H1 (cell line): ENCODE measurements at regions not wholly inside any gene's neighbourhood (a gene's known extent, or its start where the extent isn't known, plus 50 kb on each side); places are given as distances from the start of the nearest gene placed in this dataset.

ENCODE experiments used
- CTCF ChIA-PET: fragments of 300-600 bp; sonication (Branson Sonifier 250); formaldehyde crosslinking; loops from one replicate; lab custom pipeline; 2021; ENCODE audit not compliant: partially characterized antibody; lab: Charles Lee
- POLR2A ChIA-PET: fragments of 300-600 bp; sonication (Branson Sonifier 250); formaldehyde crosslinking; loops from one replicate; lab custom pipeline; 2021; ENCODE audit warnings: inconsistent platforms; ENCODE audit not compliant: partially characterized antibody; lab: Charles Lee
- DNase-seq, 2 experiments: peaks; one replicate each; pipeline versions ENCODE4 v3.0.0 to v3.0.0-alpha.2; 2010 to 2022; ENCODE audit warnings: low spot score in 2 of 2, low read depth in 1 of 2, mixed read lengths in 1 of 2
- FAIRE-seq: peaks from 2 replicates; lab custom pipeline; 2011; peaks lifted over from hg19 to GRCh38; lab: Jason Lieb, UNC
- H2AFZ ChIP-seq: 2 replicates; pipeline ENCODE4 v1.8.1; 2012; ENCODE audit warnings: low read length, inconsistent platforms
- H2AK5ac ChIP-seq: 2 replicates; pipeline ENCODE4 v1.6.1; 2013; ENCODE audit warnings: low read depth, low read length
- H2BK120ac ChIP-seq: replicated peaks from 2 replicates; pipeline ENCODE3; 2013; ENCODE audit warnings: low read depth, low read length, inconsistent platforms
- H2BK12ac ChIP-seq: 2 replicates; pipeline ENCODE4 v1.6.1; 2013; ENCODE audit warnings: low read depth, low read length
- H2BK15ac ChIP-seq: 2 replicates; pipeline ENCODE4 v1.6.1; 2013; ENCODE audit warnings: low read length
- H2BK20ac ChIP-seq: 2 replicates; pipeline ENCODE4 v1.6.1; 2013; ENCODE audit warnings: low read length
- H2BK5ac ChIP-seq: 2 replicates; pipeline ENCODE4 v1.6.1; 2013; ENCODE audit warnings: low read depth, low read length
- H3K14ac ChIP-seq: 2 replicates; pipeline ENCODE4 v1.6.1; 2013; ENCODE audit warnings: inconsistent platforms; ENCODE audit not compliant: insufficient read length
- H3K18ac ChIP-seq: 2 replicates; pipeline ENCODE4 v1.6.1; 2013; ENCODE audit warnings: low read length; ENCODE audit errors: extremely low read depth
- H3K23ac ChIP-seq: 2 replicates; pipeline ENCODE4 v1.6.1; 2013; ENCODE audit warnings: inconsistent platforms; ENCODE audit not compliant: insufficient read length
- H3K23me2 ChIP-seq: 2 replicates; pipeline ENCODE4 v1.6.1; 2013; ENCODE audit warnings: low read depth, low read length
- H3K27ac ChIP-seq: 2 replicates; pipeline ENCODE4 v1.6.1; 2011; ENCODE audit warnings: low read depth, low read length, inconsistent platforms
- H3K27me3 ChIP-seq, 4 experiments: replicated peaks in 1 of 4; 1 replicate in 1 of 4; 2 replicates in 3 of 4; pipeline versions ENCODE4 v1.6.1 to v1.8.1; 2011 to 2013; ENCODE audit warnings: low read length in 3 of 4, mild to moderate bottlenecking in 3 of 4, inconsistent platforms in 2 of 4, mixed read lengths in 2 of 4, moderate library complexity in 1 of 4; ENCODE audit not compliant: control insufficient read depth in 3 of 4, insufficient read depth in 3 of 4; ENCODE audit errors: extremely low read depth in 1 of 4
- H3K36me3 ChIP-seq, 4 experiments: 2 replicates each; pipeline versions ENCODE4 v1.6.1 to v1.8.1; 2011 to 2013; ENCODE audit warnings: mild to moderate bottlenecking in 4 of 4, low read length in 3 of 4, moderate library complexity in 2 of 4, control low read depth in 1 of 4, inconsistent platforms in 1 of 4; ENCODE audit not compliant: insufficient read depth in 4 of 4, control insufficient read depth in 2 of 4
- H3K4ac ChIP-seq: replicated peaks from 2 replicates; pipeline ENCODE3; 2013; ENCODE audit warnings: low read length, low read depth, mixed read lengths, inconsistent platforms; ENCODE audit not compliant: insufficient read length
- H3K4me1 ChIP-seq, 4 experiments: replicated peaks in 1 of 4; 1 replicate in 1 of 4; 2 replicates in 3 of 4; pipeline versions ENCODE4 v1.6.1 to v1.8.1; 2011 to 2013; ENCODE audit warnings: low read length in 3 of 4, inconsistent platforms in 2 of 4, mixed read lengths in 1 of 4; ENCODE audit not compliant: insufficient read depth in 4 of 4, control insufficient read depth in 3 of 4
- H3K4me2 ChIP-seq, 2 experiments: 2 replicates each; pipeline versions ENCODE4 v1.6.1 to v1.8.1; 2011 to 2013; ENCODE audit warnings: low read depth in 2 of 2, low read length in 2 of 2, control low read depth in 1 of 2, inconsistent platforms in 1 of 2, mild to moderate bottlenecking in 1 of 2; ENCODE audit not compliant: insufficient read depth in 1 of 2
- H3K4me3 ChIP-seq, 4 experiments: fragments of 200-600, 300-600 bp in 1 of 4; sonication (generic), shearing (Covaris generic), sonication (Bioruptor Twin) in 1 of 4; 2 replicates each; pipeline versions ENCODE4 v1.5.1 to v1.8.1; 2011 to 2016; ENCODE audit warnings: low read length in 4 of 4, low read depth in 3 of 4, control low read depth in 2 of 4, inconsistent platforms in 2 of 4, mild to moderate bottlenecking in 2 of 4, mixed read lengths in 1 of 4, moderate library complexity in 1 of 4; ENCODE audit not compliant: insufficient read depth in 2 of 4; ENCODE audit errors: extremely low read depth in 1 of 4
- H3K56ac ChIP-seq: replicated peaks from 2 replicates; pipeline ENCODE3; 2013; ENCODE audit warnings: low read depth, mild to moderate bottlenecking, mixed read lengths, low read length, inconsistent platforms; ENCODE audit not compliant: insufficient read length
- H3K79me1 ChIP-seq: 2 replicates; pipeline ENCODE4 v1.6.1; 2013; ENCODE audit warnings: low read depth, low read length, control low read depth
- H3K79me2 ChIP-seq, 2 experiments: 2 replicates each; pipeline versions ENCODE4 v1.6.1 to v1.8.1; 2012 to 2013; ENCODE audit warnings: low read length in 2 of 2, mild to moderate bottlenecking in 2 of 2, inconsistent platforms in 1 of 2; ENCODE audit not compliant: insufficient read depth in 2 of 2, control insufficient read depth in 1 of 2
- H3K9ac ChIP-seq, 4 experiments: replicated peaks in 1 of 4; 1 replicate in 1 of 4; 2 replicates in 3 of 4; pipeline versions ENCODE4 v1.6.1 to v1.8.1; 2011 to 2013; ENCODE audit warnings: low read depth in 3 of 4, low read length in 3 of 4, control low read depth in 2 of 4, mild to moderate bottlenecking in 2 of 4, moderate library complexity in 2 of 4, inconsistent platforms in 1 of 4; ENCODE audit errors: extremely low read depth in 1 of 4
- H3K9me3 ChIP-seq, 2 experiments: 2 replicates each; pipeline versions ENCODE4 v1.6.1 to v1.8.1; 2012 to 2013; ENCODE audit warnings: mild to moderate bottlenecking in 2 of 2, moderate library complexity in 2 of 2, control low read depth in 1 of 2, inconsistent platforms in 1 of 2, low read depth in 1 of 2, low read length in 1 of 2, mixed read lengths in 1 of 2; ENCODE audit not compliant: insufficient read depth in 2 of 2
- H4K20me1 ChIP-seq, 2 experiments: replicated peaks in 1 of 2; 2 replicates each; pipeline versions ENCODE3 to v1.8.1; 2011 to 2013; ENCODE audit warnings: inconsistent platforms in 2 of 2, low read length in 2 of 2, mild to moderate bottlenecking in 1 of 2; ENCODE audit not compliant: insufficient read depth in 2 of 2, control insufficient read depth in 1 of 2
- H4K5ac ChIP-seq: 2 replicates; pipeline ENCODE4 v1.6.1; 2013; ENCODE audit warnings: low read length, low read depth, mixed read lengths, inconsistent platforms; ENCODE audit not compliant: insufficient read length
- H4K8ac ChIP-seq: 2 replicates; pipeline ENCODE4 v1.8.0; 2013; ENCODE audit warnings: mild to moderate bottlenecking, moderate library complexity, low read length, inconsistent platforms; ENCODE audit not compliant: insufficient read depth; ENCODE audit errors: extremely low read depth
- H4K91ac ChIP-seq: replicated peaks from 2 replicates; pipeline ENCODE3; 2013; ENCODE audit warnings: low read length, mixed read lengths, inconsistent platforms; ENCODE audit not compliant: insufficient read length
- ATF2 ChIP-seq: IDR thresholded peaks from 2 replicates; pipeline ENCODE4 v1.6.1; 2012; ENCODE audit warnings: low read length, inconsistent platforms
- HDAC6 ChIP-seq: IDR thresholded peaks from one replicate; pipeline ENCODE4 v1.7.1; 2012; ENCODE audit warnings: low read depth, mild to moderate bottlenecking, inconsistent platforms, low read length, moderate library complexity
- WGBS, 2 experiments: shearing (Covaris generic) in 1 of 2; methylation state at CpG; one replicate each; pipeline versions ENCODE4 v1.1.6 to v1.1.7; 2013 to 2015; ENCODE audit warnings: low lambda C conversion rate in 2 of 2, mixed read lengths in 2 of 2, inconsistent platforms in 1 of 2, low coverage in 1 of 2, missing lambda C conversion rate in 1 of 2; ENCODE audit not compliant: insufficient replicate concordance in 2 of 2, insufficient coverage in 1 of 2, insufficient read length in 1 of 2; ENCODE audit errors: extremely low coverage in 1 of 2, missing lambda C conversion rate in 1 of 2; 5-methylcytosine and 5-hydroxymethylcytosine counted together

GRCh38 chr4:92235731-92236130 is 68.0 kb upstream of the GRID2 start:
- Histone ChIP-seq H3K4me2 (no peak overlapping the region), H3K36me3 (peaks cover 0 to 5% (median 0%) of the 10 kb centered on the region in 4 experiments; a peak in 1 of 8 replicates), H3K79me1 (no peaks in the 10 kb centered on the region), H2BK20ac (no peak overlapping the region), H3K23ac (no peak overlapping the region), H3K9ac (no peak overlapping the region), H4K91ac (no peak overlapping the region), H3K27me3 (0 out of 7 replicates have a peak, but pooled peaks cover 0 to 2% (median 0%) of the 10 kb centered on the region in 4 experiments), H3K27ac (no peak overlapping the region), H3K18ac (no peak overlapping the region), H4K5ac (no peak overlapping the region), H2BK120ac (no peak overlapping the region), H3K56ac (no peak overlapping the region), H3K79me2 (no peaks in the 10 kb centered on the region), H4K20me1 (no peaks in the 10 kb centered on the region), H2BK15ac (no peak overlapping the region), H2BK5ac (no peak overlapping the region), H3K9me3 (peaks cover 0 to 4% of the 10 kb centered on the region in 2 experiments; a peak in 2 of 4 replicates), H3K4me3 (no peak overlapping the region), H3K4ac (no peak overlapping the region), H2AK5ac (no peak overlapping the region), H2BK12ac (no peak overlapping the region), H2AFZ (no peak overlapping the region), H3K4me1 (no peaks in the 10 kb centered on the region), H3K14ac (no peak overlapping the region), H4K8ac (no peak overlapping the region), H3K23me2 (no peaks in the 10 kb centered on the region)
- 62% methylated on average over 2 of the region's 2 CpGs; no CpG with 5 or more reads in 1 of the 2 experiments for WGBS, 2 experiments
- ChIA-PET CTCF (no interaction called here), POLR2A (no interaction called here)
- DNase-seq (no peak), FAIRE-seq (no peak)
- TF ChIP-seq HDAC6 (no peak), ATF2 (no peak)
